Iris pigment epithelial cell (primary cell): ENCODE measurements at regions not wholly inside any gene's neighbourhood (a gene's known extent, or its start where the extent isn't known, plus 50 kb on each side); places are given as distances from the start of the nearest gene placed in this dataset.
A peak's percentile ranks its signal among the peaks of the same experiment; 100 is the strongest.
"Not testable (repeated sequence)": the region's sequence is repeated elsewhere in the genome, so short reads cannot be mapped to it uniquely, and the experiment has no call there.

Experiments used
- DNase-seq: peaks from one replicate; pipeline ENCODE4 v3.0.0-alpha.2; 2011; ENCODE audit warnings: low read depth

- no peak for DNase-seq
Observed at GRCh38 chr4:27964095-27964494, 1103.5 kb downstream of the STIM2 start.

DNA sequence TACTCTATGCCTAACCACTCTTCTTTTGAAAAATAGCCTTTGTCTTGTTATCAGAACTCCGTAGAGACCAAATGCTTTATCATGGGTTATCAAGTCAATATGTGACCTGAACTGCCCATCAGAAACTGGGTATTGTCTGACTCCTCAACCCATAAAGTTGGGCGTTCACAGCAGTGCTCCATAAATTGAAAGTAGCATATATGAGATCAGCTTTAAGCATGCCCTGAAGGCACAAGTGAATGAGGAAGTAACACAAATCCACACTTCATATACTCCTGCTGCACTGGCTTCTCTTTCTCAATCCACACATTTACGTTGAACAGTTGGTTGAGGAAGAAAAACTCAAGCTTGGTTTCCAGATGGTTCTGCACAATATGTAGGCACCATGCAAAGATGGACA is 1106.0 kb downstream of the STIM2 start:
- no peak for DNase-seq

- peak; percentile 20 for DNase-seq
Observed at GRCh38 chr4:27973056-27973455, 1112.4 kb downstream of the STIM2 start.

GRCh38 chr4:27973700-27974099 is 1113.1 kb downstream of the STIM2 start:
- no peak for DNase-seq

DNA sequence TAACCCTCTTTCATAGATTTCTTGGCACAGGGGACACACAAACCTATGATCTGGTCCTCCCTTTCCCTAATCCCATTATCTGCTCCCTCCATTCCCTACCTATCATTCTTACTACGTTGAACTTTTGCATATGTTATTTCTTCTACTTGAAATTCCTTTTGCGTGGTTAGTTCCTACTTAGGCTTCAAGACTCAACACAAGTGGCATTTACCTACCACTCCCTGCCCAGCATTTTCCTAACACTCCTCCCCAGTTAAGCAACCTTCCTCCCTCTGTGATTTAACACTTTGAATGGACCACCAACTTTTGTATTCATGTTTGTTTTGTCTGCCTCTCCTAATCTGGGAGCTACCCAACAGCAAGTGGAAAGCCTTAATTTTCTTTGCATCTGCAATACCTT is 1113.7 kb downstream of the STIM2 start:
- no peak for DNase-seq

GRCh38 chr4:27974881-27975280 is 1114.2 kb downstream of the STIM2 start:
- not testable (repeated sequence) for DNase-seq

DNA sequence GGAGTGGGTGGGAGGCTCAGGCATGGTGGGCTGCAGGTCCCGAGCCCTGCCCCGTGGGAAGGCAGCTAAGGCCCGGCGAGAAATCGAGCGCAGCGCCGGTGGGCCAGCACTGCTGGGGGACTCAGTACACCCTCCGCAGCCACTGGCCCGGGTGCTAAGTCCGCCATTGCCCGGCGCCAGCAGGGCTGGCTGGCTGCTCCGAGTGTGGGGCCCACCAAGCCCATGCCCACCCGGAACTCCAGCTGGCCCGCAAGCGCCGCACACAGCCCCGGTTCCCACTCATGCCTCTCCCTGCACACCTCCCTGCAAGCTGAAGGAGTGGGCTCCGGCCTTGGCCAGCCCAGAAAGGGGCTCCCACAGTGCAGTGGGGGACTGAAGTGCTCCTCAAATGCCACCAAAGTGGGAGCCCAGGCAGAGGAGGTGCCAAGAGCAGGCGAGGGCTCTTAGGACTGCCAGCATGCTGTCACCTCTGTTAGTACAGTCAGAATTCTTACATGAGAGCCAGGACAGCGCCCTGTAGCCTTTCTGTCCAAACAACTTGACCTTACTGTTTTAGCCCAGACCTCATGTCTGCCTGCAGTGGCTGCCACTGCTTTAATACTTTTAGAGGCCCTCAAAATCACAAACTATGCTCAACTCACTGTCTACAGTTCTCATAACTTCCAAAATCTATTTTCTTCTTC is 1117.9 kb downstream of the STIM2 start:
- not testable (repeated sequence) for DNase-seq

DNA sequence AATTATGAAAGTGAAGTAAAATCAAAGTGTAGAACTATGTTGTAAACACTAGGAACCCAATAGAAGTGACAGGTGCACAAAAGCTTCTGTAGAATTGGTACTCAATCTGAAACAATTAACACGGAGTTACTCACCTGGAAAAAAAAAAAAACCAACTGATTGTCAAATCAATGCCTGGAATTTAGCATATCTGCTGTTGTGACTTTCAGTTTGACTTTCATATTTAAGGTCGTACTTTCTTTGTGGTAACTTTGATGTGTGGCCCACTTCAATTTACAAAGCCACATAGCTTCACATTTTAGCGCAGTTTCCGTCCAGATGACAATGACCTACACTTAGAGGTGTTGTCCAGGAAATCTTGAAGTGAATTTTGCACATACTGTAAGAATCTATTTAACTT is 1124.9 kb downstream of the STIM2 start:
- no peak for DNase-seq

GRCh38 chr4:27986476-27986875 is 1125.8 kb downstream of the STIM2 start:
- DNase-seq, result no peak

- DNase-seq, result no peak
Observed at GRCh38 chr4:28001698-28002097, 1141.1 kb downstream of the STIM2 start.

DNA sequence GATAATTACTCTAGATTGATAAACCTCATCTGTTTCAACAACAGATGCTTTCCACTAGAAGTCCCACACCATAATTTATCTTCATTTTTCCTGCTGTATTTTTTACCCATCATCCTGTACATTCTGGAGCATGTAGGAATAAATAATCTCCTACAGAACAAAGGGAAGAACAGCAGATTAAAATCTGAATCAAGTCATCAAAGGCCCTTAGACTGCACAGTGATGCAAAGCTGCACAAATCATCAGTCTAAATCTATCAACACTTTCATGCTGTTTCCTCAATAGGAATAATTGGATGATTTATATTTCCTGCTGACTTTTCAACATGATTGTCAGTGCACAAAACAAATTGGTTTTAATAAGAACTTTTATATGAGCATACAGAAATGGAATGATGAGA is 1143.9 kb downstream of the STIM2 start:
- DNase-seq, result no peak

GRCh38 chr4:28006021-28006420 is 1145.4 kb downstream of the STIM2 start:
- no peak for DNase-seq

GRCh38 chr4:28007693-28008092 is 1147.1 kb downstream of the STIM2 start:
- no peak for DNase-seq

DNA sequence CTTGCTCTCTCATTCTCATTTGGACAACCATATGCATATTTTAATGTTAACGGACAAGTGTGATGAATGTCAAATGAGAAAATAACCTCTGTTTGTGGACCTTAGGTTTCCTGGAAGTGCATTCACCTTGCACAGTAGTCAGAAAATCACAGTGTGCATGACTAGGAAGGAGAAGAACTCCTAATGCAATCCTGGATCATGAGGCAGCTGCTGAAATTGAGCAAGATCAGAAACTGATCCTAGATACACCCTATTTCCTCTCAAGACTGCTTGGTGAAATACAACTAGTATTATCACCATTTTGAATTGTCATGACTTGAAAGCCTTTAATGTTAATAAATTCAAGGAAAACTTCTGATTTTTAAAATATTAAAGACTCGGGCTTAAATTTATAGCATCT is 1148.9 kb downstream of the STIM2 start:
- peak; percentile 10 for DNase-seq

- peak; percentile 22 for DNase-seq
Observed at GRCh38 chr4:28010577-28011240, 1150.1 kb downstream of the STIM2 start.

- DNase-seq, result no peak
Observed at GRCh38 chr4:28014469-28014868, 1153.8 kb downstream of the STIM2 start.

DNA sequence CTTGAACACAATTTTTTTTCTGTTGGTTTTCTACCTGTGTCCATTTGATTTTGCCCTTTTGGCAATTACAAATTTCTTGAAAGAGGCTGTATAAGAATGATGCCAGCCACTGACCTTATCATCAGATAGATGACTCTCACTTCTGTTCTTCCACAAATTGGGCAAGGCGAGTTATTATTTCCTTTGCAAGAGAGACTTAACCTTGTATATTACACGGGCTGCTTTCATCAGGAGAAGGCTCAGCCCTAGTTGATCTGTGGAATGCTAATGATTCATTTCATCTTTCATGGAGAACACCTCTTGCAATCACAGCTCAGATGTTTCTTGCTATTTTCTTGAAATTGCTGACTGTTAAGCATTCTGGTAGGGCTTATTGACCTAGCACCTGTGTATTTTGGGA is 1155.4 kb downstream of the STIM2 start:
- no peak for DNase-seq

GRCh38 chr4:28038253-28038652 is 1177.6 kb downstream of the STIM2 start:
- DNase-seq, result peak; percentile 71

DNA sequence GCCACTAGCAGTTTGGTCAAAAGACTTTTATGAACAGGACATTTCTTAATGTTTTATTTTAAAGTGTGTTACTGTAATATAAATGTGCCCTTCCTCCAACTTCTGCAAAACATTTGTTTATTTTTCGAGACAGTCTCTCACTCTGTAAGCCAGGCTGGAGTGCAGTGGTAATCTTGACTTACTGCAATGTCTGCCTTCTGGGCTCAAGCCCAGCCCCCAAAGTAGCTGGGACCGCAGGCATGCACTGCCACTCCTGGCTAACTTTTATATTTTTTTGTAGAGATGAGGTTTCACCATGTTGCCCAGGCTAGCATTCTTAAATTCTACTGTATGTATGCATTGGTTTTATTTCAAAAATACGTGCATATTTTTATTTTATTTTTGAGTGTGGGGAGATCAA is 1201.9 kb downstream of the STIM2 start:
- no peak for DNase-seq

- DNase-seq, result peak; percentile 1
Observed at GRCh38 chr4:28073860-28074555, 1213.4 kb downstream of the STIM2 start.

DNA sequence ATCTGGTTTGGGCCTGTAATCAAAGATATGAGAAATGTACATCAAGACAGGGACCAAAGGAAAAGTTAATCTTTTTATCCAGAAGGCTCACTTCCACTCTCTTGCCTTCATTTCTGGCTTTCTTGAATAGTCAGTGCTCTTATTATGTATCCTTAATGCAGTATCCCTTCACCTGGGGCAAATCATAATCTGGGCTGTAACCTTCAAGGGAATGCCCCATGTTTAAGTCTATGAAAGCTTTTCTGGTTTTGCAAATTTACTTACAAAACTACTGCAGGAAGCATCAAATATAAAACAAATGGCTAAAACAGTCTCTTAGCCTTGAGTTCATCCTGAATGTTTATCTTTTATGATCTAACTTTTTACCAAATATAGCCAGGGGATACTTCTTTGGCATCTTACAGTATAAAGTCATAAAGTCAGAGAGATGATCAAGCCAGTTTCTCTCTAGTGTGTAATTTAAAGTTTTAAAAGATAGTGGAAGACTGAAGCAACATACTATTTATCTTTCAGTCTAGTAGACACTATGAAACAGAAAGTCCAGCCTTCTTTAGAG is 1214.8 kb downstream of the STIM2 start:
- DNase-seq, result peak; percentile 1

DNA sequence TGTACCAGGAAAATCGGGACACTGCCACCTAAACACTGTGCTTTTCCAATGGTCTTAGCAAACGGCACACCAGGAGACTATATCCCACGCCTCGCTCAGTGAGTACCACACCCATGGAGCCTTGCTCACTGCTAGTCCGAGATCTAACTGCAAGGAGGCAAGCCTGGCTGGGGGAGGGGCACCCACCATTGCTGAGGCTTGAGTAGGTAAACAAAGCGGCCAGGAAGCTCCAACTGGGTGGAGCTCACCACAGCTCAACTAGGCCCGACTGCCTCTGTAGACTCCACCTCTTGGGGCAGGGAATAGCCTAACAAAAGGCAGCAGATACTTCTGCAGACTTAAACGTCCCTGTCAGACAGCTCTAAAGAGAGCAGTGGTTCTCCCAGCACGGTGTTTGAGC is 1216.6 kb downstream of the STIM2 start:
- DNase-seq, result not testable (repeated sequence)
